OCI-LY3 (cell line): ENCODE measurements at regions not wholly inside any gene's neighbourhood (a gene's known extent, or its start where the extent isn't known, plus 50 kb on each side); places are given as distances from the start of the nearest gene placed in this dataset.

Source experiments
- CTCF ChIP-seq: fragments of 200-600, 300-600 bp; sonication (generic); IDR thresholded peaks from 2 replicates; pipeline ENCODE4 v1.5.1; 2014; ENCODE audit warnings: antibody characterized with exemption, low read length, low read depth
- EZH2phosphoT487 ChIP-seq: fragments of 200-600 bp; shearing (Covaris generic); IDR thresholded peaks from 2 replicates; pipeline ENCODE4 v1.6.1; 2018; ENCODE audit warnings: antibody characterized with exemption, mixed run types, low read depth

GRCh38 chr18:26738706-26739105, 126.8 kb downstream of the AQP4 start:
- TF ChIP-seq CTCF (no peak), EZH2phosphoT487 (no peak)
